Chondrocyte (in vitro differentiated cells): ENCODE measurements at regions not wholly inside any gene's neighbourhood (a gene's known extent, or its start where the extent isn't known, plus 50 kb on each side); places are given as distances from the start of the nearest gene placed in this dataset.

Experiments used
- DNase-seq: peaks from one replicate; pipeline ENCODE4 v3.0.0; 2021; ENCODE audit warnings: mixed read lengths, low spot score
- H3K27ac Mint-ChIP-seq: one replicate; pipeline ENCODE4 v1.8.0; 2021; ENCODE audit warnings: mild to moderate bottlenecking, moderate library complexity, mixed read lengths; ENCODE audit not compliant: unreplicated experiment
- H3K27me3 Mint-ChIP-seq: 2 replicates; pipeline ENCODE4 v1.8.0; 2021; ENCODE audit warnings: low read depth, mixed read lengths
- H3K36me3 Mint-ChIP-seq: 2 replicates; pipeline ENCODE4 v1.8.0; 2021; ENCODE audit warnings: low read depth, mixed read lengths
- H3K4me1 Mint-ChIP-seq: 2 replicates; pipeline ENCODE4 v1.8.0; 2021; ENCODE audit warnings: low read depth, mild to moderate bottlenecking, mixed read lengths
- H3K4me3 Mint-ChIP-seq: one replicate; pipeline ENCODE4 v1.8.0; 2021; ENCODE audit warnings: mild to moderate bottlenecking, moderate library complexity, mixed read lengths; ENCODE audit not compliant: unreplicated experiment
- H3K9me3 Mint-ChIP-seq: 2 replicates; pipeline ENCODE4 v1.8.0; 2021; ENCODE audit warnings: low read depth, mixed read lengths
- TF ChIP-seq, protein P1 (sequence below): fragments of 200-600 bp; sonication (generic); IDR thresholded peaks from 2 replicates; pipeline ENCODE4 v1.5.0; 2021; ENCODE audit warnings: antibody characterized with exemption, mild to moderate bottlenecking, moderate library complexity

DNA sequence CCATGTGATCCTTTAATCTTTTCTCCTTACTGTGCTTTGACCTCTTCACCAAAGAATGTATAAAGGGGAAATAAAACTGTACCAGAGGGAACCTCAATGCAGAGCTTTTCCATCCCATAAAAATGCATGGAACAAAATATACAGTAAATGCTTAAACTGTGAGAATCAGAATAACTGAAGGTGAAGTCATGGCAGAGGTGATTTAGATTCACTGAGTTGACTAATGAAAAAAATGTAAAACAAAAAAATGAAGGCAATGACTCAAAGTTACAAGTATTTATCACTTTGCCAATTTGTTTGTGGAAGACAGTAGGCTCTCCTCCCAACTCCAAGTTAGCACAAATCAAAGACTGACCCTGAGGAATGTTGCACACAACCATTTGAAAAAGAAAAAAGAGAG lies 1331.6 kb upstream of the SORCS1 start:
- TF ChIP-seq, protein P1, sequence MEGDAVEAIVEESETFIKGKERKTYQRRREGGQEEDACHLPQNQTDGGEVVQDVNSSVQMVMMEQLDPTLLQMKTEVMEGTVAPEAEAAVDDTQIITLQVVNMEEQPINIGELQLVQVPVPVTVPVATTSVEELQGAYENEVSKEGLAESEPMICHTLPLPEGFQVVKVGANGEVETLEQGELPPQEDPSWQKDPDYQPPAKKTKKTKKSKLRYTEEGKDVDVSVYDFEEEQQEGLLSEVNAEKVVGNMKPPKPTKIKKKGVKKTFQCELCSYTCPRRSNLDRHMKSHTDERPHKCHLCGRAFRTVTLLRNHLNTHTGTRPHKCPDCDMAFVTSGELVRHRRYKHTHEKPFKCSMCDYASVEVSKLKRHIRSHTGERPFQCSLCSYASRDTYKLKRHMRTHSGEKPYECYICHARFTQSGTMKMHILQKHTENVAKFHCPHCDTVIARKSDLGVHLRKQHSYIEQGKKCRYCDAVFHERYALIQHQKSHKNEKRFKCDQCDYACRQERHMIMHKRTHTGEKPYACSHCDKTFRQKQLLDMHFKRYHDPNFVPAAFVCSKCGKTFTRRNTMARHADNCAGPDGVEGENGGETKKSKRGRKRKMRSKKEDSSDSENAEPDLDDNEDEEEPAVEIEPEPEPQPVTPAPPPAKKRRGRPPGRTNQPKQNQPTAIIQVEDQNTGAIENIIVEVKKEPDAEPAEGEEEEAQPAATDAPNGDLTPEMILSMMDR, result no peak
- Mint-ChIP-seq H3K36me3 (no peaks in the 10 kb centered on the region), H3K9me3 (peaks cover 22% of the 10 kb centered on the region), H3K4me1 (no peaks in the 10 kb centered on the region), H3K27ac (no peak overlapping the region), H3K27me3 (no peaks in the 10 kb centered on the region), H3K4me3 (no peak overlapping the region)
- no peak for DNase-seq

- TF ChIP-seq, protein P1, result no peak
- H3K36me3 Mint-ChIP-seq, result no peaks in the 10 kb centered on the region
- no peaks in the 10 kb centered on the region for H3K27me3 Mint-ChIP-seq
Observed at GRCh38 chr10:108490944-108491343, 1326.4 kb upstream of the SORCS1 start.

DNA sequence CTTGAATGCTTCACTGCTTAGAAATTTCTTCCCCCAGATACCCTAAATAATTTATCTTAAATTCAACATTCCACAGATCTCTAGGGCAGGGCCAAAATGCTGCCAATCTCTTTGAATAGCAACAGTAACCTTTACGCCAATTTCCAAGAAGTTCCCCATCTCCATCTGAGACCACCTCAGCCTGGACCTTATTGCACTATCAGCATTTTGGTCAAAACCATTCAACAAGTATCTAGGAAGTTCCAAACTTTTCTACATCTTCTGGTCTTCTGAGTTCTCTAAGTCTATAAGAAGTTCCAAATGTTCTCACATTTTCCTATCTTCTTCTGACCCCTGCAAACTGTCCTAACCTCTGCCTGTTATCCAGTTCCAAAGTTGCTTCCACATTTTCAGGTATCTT lies 1306.9 kb upstream of the SORCS1 start:
- H3K9me3 Mint-ChIP-seq, result peaks cover 7% of the 10 kb centered on the region
- TF ChIP-seq, protein P1, result no peak
- H3K4me3 Mint-ChIP-seq, result no peak overlapping the region
- no peak for DNase-seq
- peaks cover 18% of the 10 kb centered on the region for H3K27me3 Mint-ChIP-seq
- H3K36me3 Mint-ChIP-seq, result no peaks in the 10 kb centered on the region
- H3K27ac Mint-ChIP-seq, result no peak overlapping the region
- peaks cover 3% of the 10 kb centered on the region for H3K4me1 Mint-ChIP-seq

More at GRCh38 chr10:108490944-108491343, 1326.4 kb upstream of the SORCS1 start:
- no peak for DNase-seq
- no peak overlapping the region for H3K27ac Mint-ChIP-seq
- no peaks in the 10 kb centered on the region for H3K4me1 Mint-ChIP-seq
- H3K9me3 Mint-ChIP-seq, result peaks cover 11% of the 10 kb centered on the region
- H3K4me3 Mint-ChIP-seq, result no peak overlapping the region

DNA sequence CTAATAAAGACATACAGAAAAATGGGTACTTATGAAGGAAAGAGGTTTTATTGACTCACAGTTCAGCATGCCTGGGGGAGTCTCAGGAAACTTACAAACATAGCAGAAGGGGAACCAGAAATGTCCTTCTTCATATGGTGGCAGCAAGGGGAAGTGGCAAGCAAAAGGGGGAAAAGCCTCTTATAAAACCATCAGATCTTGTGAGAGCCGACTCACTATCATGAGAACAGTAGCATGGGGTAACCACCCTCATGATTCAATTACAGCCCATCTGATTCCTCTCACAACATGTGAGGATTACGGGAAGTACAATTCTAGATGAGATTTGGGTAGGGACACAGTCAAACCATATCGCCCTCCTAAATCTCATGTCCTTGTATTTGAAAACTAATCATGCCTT lies 1305.4 kb upstream of the SORCS1 start:
- no peak for DNase-seq
- H3K9me3 Mint-ChIP-seq, result peaks cover under 1% of the 10 kb centered on the region
- no peaks in the 10 kb centered on the region for H3K36me3 Mint-ChIP-seq
- TF ChIP-seq, protein P1, result no peak
- H3K4me1 Mint-ChIP-seq, result peaks cover 3% of the 10 kb centered on the region
- no peak overlapping the region for H3K27ac Mint-ChIP-seq
- peaks cover 26% of the 10 kb centered on the region for H3K27me3 Mint-ChIP-seq
- no peak overlapping the region for H3K4me3 Mint-ChIP-seq

- Mint-ChIP-seq H3K9me3 (no peaks in the 10 kb centered on the region), H3K36me3 (no peaks in the 10 kb centered on the region), H3K27me3 (peaks cover 26% of the 10 kb centered on the region), H3K27ac (no peak overlapping the region), H3K4me1 (peaks cover 3% of the 10 kb centered on the region), H3K4me3 (peak overlapping the region; percentile 48)
- DNase-seq, result peak; percentile 83
- TF ChIP-seq, protein P1, result no peak
Observed at GRCh38 chr10:108465871-108466641, 1301.5 kb upstream of the SORCS1 start.
